Erythroblast (primary cell): ENCODE measurements at regions not wholly inside any gene's neighbourhood (a gene's known extent, or its start where the extent isn't known, plus 50 kb on each side); places are given as distances from the start of the nearest gene placed in this dataset.

Source experiments
- GATA1 ChIP-seq: IDR thresholded peaks from 2 replicates; pipeline ENCODE4 v1.6.1; 2011; ENCODE audit warnings: low read depth, mild to moderate bottlenecking, control low read depth, low read length, moderate library complexity
- POLR2A ChIP-seq: IDR thresholded peaks from 2 replicates; pipeline ENCODE4 v1.6.1; 2011; ENCODE audit warnings: mild to moderate bottlenecking, low read length

- TF ChIP-seq POLR2A = no peak
- TF ChIP-seq GATA1 = no peak
Observed at GRCh38 chr2:12455661-12456060, 261.1 kb upstream of the TRIB2 start.
